ENCODE measurements at regions not wholly inside any gene's neighbourhood (a gene's known extent, or its start where the extent isn't known, plus 50 kb on each side); places are given as distances from the start of the nearest gene placed in this dataset.

GRCh38 chr10:121351540-121351939 lies 246.7 kb downstream of the FGFR2 start:
- TF ChIP-seq CTCF (IDR thresholded peaks at IDR 0.05), result no peak
- TF ChIP-seq EZH2 (IDR thresholded peaks at IDR 0.05; ENCODE audit: borderline replicate concordance, insufficient read depth, low read depth, low read length, poor library complexity, severe bottlenecking), result no peak

Measured in B cell (primary cell).